Panc1 (cell line): ENCODE measurements at regions not wholly inside any gene's neighbourhood (a gene's known extent, or its start where the extent isn't known, plus 50 kb on each side); places are given as distances from the start of the nearest gene placed in this dataset.

Experiments used
- POLR2AphosphoS5 ChIP-seq: IDR thresholded peaks from 2 replicates; pipeline ENCODE4 v1.6.1; 2012; ENCODE audit warnings: mild to moderate bottlenecking, low read depth, low read length, moderate library complexity
- TF ChIP-seq, protein P1 (sequence below): fragments of 450-650 bp; IDR thresholded peaks from 2 replicates; pipeline ENCODE4 v1.5.1; 2017; ENCODE audit warnings: mild to moderate bottlenecking
- TF ChIP-seq, protein P2 (sequence below), 2 experiments: IDR thresholded peaks; 2 replicates each; pipeline ENCODE4 v1.6.1; 2011 to 2012; ENCODE audit warnings: low read depth in 2 of 2, control low read depth in 1 of 2, low read length in 1 of 2, mild to moderate bottlenecking in 1 of 2, moderate library complexity in 1 of 2; ENCODE audit not compliant: insufficient read depth in 1 of 2

DNA sequence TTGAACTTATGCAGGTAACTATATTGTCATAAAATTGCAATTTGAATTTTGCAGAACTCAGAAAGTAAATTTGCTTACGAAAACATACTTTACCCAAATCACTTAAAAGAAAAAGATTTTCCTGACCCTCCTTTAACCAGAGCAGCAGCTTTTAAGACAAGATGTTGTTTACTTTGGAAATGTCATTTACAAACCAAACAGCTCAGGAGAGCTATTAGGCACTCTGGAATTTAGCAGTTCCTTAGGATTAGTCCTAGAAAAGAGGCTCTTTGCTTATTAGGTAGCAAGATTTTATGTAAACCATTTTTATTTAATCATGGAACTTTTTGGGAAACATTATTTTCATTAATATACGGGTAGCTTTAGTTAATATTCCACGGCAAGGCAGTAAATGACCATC is 765.7 kb upstream of the POU3F4 start:
- TF ChIP-seq, protein P1, sequence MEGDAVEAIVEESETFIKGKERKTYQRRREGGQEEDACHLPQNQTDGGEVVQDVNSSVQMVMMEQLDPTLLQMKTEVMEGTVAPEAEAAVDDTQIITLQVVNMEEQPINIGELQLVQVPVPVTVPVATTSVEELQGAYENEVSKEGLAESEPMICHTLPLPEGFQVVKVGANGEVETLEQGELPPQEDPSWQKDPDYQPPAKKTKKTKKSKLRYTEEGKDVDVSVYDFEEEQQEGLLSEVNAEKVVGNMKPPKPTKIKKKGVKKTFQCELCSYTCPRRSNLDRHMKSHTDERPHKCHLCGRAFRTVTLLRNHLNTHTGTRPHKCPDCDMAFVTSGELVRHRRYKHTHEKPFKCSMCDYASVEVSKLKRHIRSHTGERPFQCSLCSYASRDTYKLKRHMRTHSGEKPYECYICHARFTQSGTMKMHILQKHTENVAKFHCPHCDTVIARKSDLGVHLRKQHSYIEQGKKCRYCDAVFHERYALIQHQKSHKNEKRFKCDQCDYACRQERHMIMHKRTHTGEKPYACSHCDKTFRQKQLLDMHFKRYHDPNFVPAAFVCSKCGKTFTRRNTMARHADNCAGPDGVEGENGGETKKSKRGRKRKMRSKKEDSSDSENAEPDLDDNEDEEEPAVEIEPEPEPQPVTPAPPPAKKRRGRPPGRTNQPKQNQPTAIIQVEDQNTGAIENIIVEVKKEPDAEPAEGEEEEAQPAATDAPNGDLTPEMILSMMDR: no peak
- no peak for TF ChIP-seq POLR2AphosphoS5
- TF ChIP-seq, protein P2, sequence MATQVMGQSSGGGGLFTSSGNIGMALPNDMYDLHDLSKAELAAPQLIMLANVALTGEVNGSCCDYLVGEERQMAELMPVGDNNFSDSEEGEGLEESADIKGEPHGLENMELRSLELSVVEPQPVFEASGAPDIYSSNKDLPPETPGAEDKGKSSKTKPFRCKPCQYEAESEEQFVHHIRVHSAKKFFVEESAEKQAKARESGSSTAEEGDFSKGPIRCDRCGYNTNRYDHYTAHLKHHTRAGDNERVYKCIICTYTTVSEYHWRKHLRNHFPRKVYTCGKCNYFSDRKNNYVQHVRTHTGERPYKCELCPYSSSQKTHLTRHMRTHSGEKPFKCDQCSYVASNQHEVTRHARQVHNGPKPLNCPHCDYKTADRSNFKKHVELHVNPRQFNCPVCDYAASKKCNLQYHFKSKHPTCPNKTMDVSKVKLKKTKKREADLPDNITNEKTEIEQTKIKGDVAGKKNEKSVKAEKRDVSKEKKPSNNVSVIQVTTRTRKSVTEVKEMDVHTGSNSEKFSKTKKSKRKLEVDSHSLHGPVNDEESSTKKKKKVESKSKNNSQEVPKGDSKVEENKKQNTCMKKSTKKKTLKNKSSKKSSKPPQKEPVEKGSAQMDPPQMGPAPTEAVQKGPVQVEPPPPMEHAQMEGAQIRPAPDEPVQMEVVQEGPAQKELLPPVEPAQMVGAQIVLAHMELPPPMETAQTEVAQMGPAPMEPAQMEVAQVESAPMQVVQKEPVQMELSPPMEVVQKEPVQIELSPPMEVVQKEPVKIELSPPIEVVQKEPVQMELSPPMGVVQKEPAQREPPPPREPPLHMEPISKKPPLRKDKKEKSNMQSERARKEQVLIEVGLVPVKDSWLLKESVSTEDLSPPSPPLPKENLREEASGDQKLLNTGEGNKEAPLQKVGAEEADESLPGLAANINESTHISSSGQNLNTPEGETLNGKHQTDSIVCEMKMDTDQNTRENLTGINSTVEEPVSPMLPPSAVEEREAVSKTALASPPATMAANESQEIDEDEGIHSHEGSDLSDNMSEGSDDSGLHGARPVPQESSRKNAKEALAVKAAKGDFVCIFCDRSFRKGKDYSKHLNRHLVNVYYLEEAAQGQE (IDR thresholded peaks at IDR 0.05; ENCODE audit: insufficient read depth in 1 of 2, low read depth in 2 of 2, low read length in 1 of 2): no peak
